A673 (cell line): ENCODE measurements at regions not wholly inside any gene's neighbourhood (a gene's known extent, or its start where the extent isn't known, plus 50 kb on each side); places are given as distances from the start of the nearest gene placed in this dataset.

Source experiments
- BruUV-seq: library from RNA; stranded (reverse); fragments of 400-500 nt; replicated peaks from 2 replicates; lab custom pipeline; 2021; lab: Mats Ljungman, UMichigan
- CTCF ChIA-PET: fragments of 300-600 bp; sonication (Branson Sonifier 250); formaldehyde crosslinking; loops from one replicate; lab custom pipeline; 2022; ENCODE audit warnings: antibody characterized with exemption; lab: Charles Lee
- POLR2A ChIA-PET: fragments of 300-600 bp; sonication (Branson Sonifier 250); formaldehyde crosslinking; loops from one replicate; lab custom pipeline; 2022; ENCODE audit warnings: antibody characterized with exemption; ENCODE audit not compliant: low non-redundant PET; lab: Charles Lee
- DNase-seq: peaks from one replicate; pipeline ENCODE4 v3.0.0-alpha.2; 2015; ENCODE audit warnings: low spot score
- H3K27ac ChIP-seq: fragments of 200-600 bp; sonication (generic); 2 replicates; pipeline ENCODE4 v1.5.1; 2016; ENCODE audit warnings: mixed run types, low read depth, mild to moderate bottlenecking, mixed read lengths, antibody characterized with exemption, low read length; ENCODE audit not compliant: poor library complexity, severe bottlenecking
- H3K27me3 ChIP-seq: fragments of 200-600 bp; sonication (generic); replicated peaks from 2 replicates; pipeline ENCODE4 v1.6.1; 2017; ENCODE audit warnings: mixed run types, low read depth, mild to moderate bottlenecking, mixed read lengths, antibody characterized with exemption, low read length; ENCODE audit not compliant: insufficient read depth, poor library complexity
- H3K36me3 ChIP-seq: fragments of 200-600 bp; sonication (generic); 2 replicates; pipeline ENCODE4 v1.6.1; 2016; ENCODE audit warnings: mixed run types, mild to moderate bottlenecking, mixed read lengths, antibody characterized with exemption, low read length; ENCODE audit not compliant: insufficient read depth, poor library complexity, severe bottlenecking
- H3K4me1 ChIP-seq: fragments of 200-600 bp; sonication (generic); 2 replicates; pipeline ENCODE4 v1.6.1; 2017; ENCODE audit warnings: mixed run types, mild to moderate bottlenecking, mixed read lengths, antibody characterized with exemption, low read length; ENCODE audit not compliant: insufficient read depth, poor library complexity, severe bottlenecking
- H3K4me3 ChIP-seq: fragments of 200-600 bp; sonication (generic); 2 replicates; pipeline ENCODE4 v1.5.1; 2016; ENCODE audit warnings: low read depth, mixed run types, mild to moderate bottlenecking, mixed read lengths, low read length; ENCODE audit not compliant: poor library complexity, severe bottlenecking
- H3K9me3 ChIP-seq: fragments of 200-600 bp; sonication (generic); 2 replicates; pipeline ENCODE4 v1.6.1; 2016; ENCODE audit warnings: mixed run types, low read depth, mild to moderate bottlenecking, mixed read lengths, antibody characterized with exemption, low read length; ENCODE audit not compliant: poor library complexity, severe bottlenecking
- EZH2 ChIP-seq: fragments of 200-600 bp; sonication (generic); IDR thresholded peaks from 2 replicates; pipeline ENCODE4 v1.6.1; 2017; ENCODE audit warnings: borderline replicate concordance, low read depth, mild to moderate bottlenecking, mixed read lengths, antibody characterized with exemption, low read length; ENCODE audit not compliant: poor library complexity, severe bottlenecking
- intact Hi-C: fragments of 100-400 bp; cut with micrococcal nuclease; formaldehyde crosslinking; loops from one replicate; pipeline ENCODE4 v1.10.0; 2022; ENCODE audit not compliant: unreplicated experiment
- TF ChIP-seq, protein P1 (sequence below): fragments of 300-800, 200-600 bp; sonication (generic); conservative IDR thresholded peaks from 2 replicates; pipeline ENCODE4 v1.5.1; 2017; ENCODE audit warnings: low read depth, mild to moderate bottlenecking, antibody characterized with exemption, low read length, moderate library complexity, mixed read lengths

DNA sequence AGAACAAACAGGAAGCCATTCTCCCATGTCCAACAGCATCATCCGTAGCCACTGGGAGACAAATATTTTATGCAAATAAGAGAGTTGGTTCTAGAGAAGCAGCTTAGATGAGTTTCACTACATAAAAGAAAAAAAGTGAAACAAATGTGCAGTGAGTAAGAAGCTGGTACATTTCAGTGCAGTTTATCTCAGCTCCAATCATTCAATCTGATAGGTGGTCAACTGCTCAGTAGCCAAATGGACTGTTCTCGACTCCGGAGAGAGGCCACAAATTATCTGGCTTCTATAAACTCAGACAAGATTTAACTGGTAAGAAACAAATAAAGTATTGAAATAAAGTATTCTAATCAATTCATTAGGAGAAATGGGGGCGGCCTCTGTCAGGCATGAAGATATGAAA lies 68.3 kb downstream of the MAF start:
- CTCF ChIA-PET = no interaction called here
- intact Hi-C loops = no loop called here
- TF ChIP-seq EZH2 = no peak
- TF ChIP-seq, protein P1, sequence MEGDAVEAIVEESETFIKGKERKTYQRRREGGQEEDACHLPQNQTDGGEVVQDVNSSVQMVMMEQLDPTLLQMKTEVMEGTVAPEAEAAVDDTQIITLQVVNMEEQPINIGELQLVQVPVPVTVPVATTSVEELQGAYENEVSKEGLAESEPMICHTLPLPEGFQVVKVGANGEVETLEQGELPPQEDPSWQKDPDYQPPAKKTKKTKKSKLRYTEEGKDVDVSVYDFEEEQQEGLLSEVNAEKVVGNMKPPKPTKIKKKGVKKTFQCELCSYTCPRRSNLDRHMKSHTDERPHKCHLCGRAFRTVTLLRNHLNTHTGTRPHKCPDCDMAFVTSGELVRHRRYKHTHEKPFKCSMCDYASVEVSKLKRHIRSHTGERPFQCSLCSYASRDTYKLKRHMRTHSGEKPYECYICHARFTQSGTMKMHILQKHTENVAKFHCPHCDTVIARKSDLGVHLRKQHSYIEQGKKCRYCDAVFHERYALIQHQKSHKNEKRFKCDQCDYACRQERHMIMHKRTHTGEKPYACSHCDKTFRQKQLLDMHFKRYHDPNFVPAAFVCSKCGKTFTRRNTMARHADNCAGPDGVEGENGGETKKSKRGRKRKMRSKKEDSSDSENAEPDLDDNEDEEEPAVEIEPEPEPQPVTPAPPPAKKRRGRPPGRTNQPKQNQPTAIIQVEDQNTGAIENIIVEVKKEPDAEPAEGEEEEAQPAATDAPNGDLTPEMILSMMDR = no peak

DNA sequence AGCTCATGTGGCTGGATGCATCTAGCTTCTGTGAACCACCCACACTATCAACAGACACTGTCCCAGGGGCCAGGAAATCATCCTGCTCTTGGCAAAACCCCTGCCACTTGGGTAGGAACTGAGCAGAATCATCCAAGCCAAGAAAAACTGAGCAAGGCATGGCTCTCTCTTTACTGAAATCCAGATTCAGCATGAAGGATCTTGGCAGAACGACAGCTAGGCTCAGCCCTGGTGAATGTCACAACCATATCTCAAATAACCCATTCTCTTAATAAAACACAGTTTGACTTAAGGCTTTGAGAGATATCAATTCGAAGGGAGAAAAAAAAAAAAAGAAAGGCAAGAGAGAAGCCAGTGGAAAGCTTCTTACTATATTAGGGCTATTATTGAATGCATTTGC lies 72.2 kb downstream of the MAF start:
- Histone ChIP-seq H3K36me3 (no peaks in the 10 kb centered on the region), H3K27me3 (no peaks in the 10 kb centered on the region), H3K27ac (no peak overlapping the region), H3K9me3 (no peaks in the 10 kb centered on the region), H3K4me1 (no peaks in the 10 kb centered on the region), H3K4me3 (no peak overlapping the region)
- POLR2A ChIA-PET = no interaction called here
- CTCF ChIA-PET = no interaction called here
- intact Hi-C loops = no loop called here
- BruUV-seq = no TSS peak
- no peak for DNase-seq
- TF ChIP-seq EZH2 = no peak
- TF ChIP-seq, protein P1 = no peak

More for the DNA sequence above, 68.3 kb downstream of the MAF start:
- Histone ChIP-seq H3K9me3 (no peaks in the 10 kb centered on the region), H3K27me3 (no peaks in the 10 kb centered on the region), H3K27ac (no peak overlapping the region), H3K4me3 (no peak overlapping the region), H3K4me1 (no peaks in the 10 kb centered on the region), H3K36me3 (no peaks in the 10 kb centered on the region)
- no TSS peak for BruUV-seq
- no peak for DNase-seq
- POLR2A ChIA-PET = no interaction called here

DNA sequence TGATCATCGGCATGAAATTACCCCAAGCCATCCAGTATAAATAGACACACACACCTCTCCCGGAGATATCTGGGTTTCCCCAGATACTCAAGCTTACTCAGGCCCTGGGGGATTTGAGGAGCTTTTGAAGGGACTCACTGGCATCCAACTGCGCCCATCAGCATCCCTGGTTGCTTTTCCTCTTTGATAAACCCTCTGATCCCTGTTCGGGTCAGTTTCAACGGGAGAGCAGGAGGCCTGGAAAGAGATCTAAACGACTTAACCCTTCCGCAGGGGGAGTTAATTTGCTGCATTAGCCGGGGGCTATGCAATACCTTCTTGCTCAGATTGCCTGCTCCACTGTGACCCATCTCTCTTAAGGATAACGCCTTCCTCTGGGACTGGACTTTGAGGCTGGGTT lies 76.6 kb downstream of the MAF start:
- TF ChIP-seq, protein P1 = no peak
- TF ChIP-seq EZH2 = no peak
- ChIA-PET CTCF (no interaction called here), POLR2A (no interaction called here)
- Histone ChIP-seq H3K9me3 (no peaks in the 10 kb centered on the region), H3K27ac (no peak overlapping the region), H3K4me1 (no peaks in the 10 kb centered on the region), H3K4me3 (no peak overlapping the region), H3K36me3 (no peaks in the 10 kb centered on the region), H3K27me3 (no peaks in the 10 kb centered on the region)
- DNase-seq = no peak
- intact Hi-C loops = no loop called here
- no TSS peak for BruUV-seq
